Thoracic aorta (tissue), 2 donors: ENCODE measurements at regions not wholly inside any gene's neighbourhood (a gene's known extent, or its start where the extent isn't known, plus 50 kb on each side); places are given as distances from the start of the nearest gene placed in this dataset.
"Not testable (repeated sequence)": the region's sequence is repeated elsewhere in the genome, so short reads cannot be mapped to it uniquely, and the experiment has no call there.

ENCODE experiments used
- ATAC-seq: fragments of 150-250 bp; one replicate; pipeline ENCODE4 v1.8.0; 2017; ENCODE audit warnings: low read depth; ENCODE audit not compliant: insufficient number of reproducible peaks, low FRiP score
- DNase-seq: peaks from one replicate; pipeline ENCODE4 v3.0.0-alpha.2; 2020; ENCODE audit warnings: low spot score
- H3K27ac ChIP-seq, 2 donors: fragments of 200-600 bp; sonication (generic); 1 replicate in 1 of 2; 2 replicates in 1 of 2; pipeline ENCODE4 v1.5.1; 2016; ENCODE audit warnings: mild to moderate bottlenecking in 2 of 2, moderate library complexity in 2 of 2
- H3K27me3 ChIP-seq: fragments of 200-600 bp; sonication (generic); replicated peaks from 2 replicates; pipeline ENCODE4 v1.6.0; 2016; ENCODE audit warnings: mild to moderate bottlenecking; ENCODE audit not compliant: insufficient read depth
- H3K36me3 ChIP-seq: fragments of 200-600 bp; sonication (generic); one replicate; pipeline ENCODE4 v1.5.1; 2016
- H3K4me1 ChIP-seq, 2 donors: fragments of 200-600 bp; sonication (generic); 1 replicate in 1 of 2; 2 replicates in 1 of 2; pipeline versions ENCODE4 v1.5.1 to v1.6.0; 2016; ENCODE audit warnings: low read depth in 2 of 2, mild to moderate bottlenecking in 1 of 2; ENCODE audit not compliant: control insufficient read depth in 1 of 2
- H3K4me3 ChIP-seq: fragments of 200-600 bp; sonication (generic); 2 replicates; pipeline ENCODE4 v1.5.1; 2016; ENCODE audit warnings: mild to moderate bottlenecking
- H3K9me3 ChIP-seq: fragments of 200-600 bp; sonication (generic); 2 replicates; pipeline ENCODE4 v1.5.1; 2016
- CTCF ChIP-seq: fragments of 200-600 bp; sonication (generic); IDR thresholded peaks from one replicate; pipeline ENCODE4 v1.5.1; 2019; ENCODE audit warnings: antibody characterized with exemption

- H3K27ac ChIP-seq: no peak overlapping the region
- H3K27me3 ChIP-seq: no peaks in the 10 kb centered on the region
- no peak for DNase-seq
- no peak for TF ChIP-seq CTCF
- ATAC-seq: no peak
- H3K4me3 ChIP-seq: no peak overlapping the region
- H3K9me3 ChIP-seq: no peaks in the 10 kb centered on the region
- no peaks in the 10 kb centered on the region for H3K36me3 ChIP-seq
- no peaks in the 10 kb centered on the region for H3K4me1 ChIP-seq
Measured at GRCh38 chr17:43314611-43315011, 80.8 kb upstream of the RNU2-1 start.

GRCh38 chr17:43312011-43312410 is 78.2 kb upstream of the RNU2-1 start:
- DNase-seq (no peak), ATAC-seq (no peak)
- Histone ChIP-seq H3K4me1 (no peaks in the 10 kb centered on the region), H3K4me3 (no peak overlapping the region), H3K9me3 (no peaks in the 10 kb centered on the region), H3K36me3 (no peaks in the 10 kb centered on the region), H3K27me3 (no peaks in the 10 kb centered on the region), H3K27ac (no peak overlapping the region)
- no peak for TF ChIP-seq CTCF

GRCh38 chr17:43309505-43310332 is 75.9 kb upstream of the RNU2-1 start:
- no peaks in the 10 kb centered on the region for H3K27me3 ChIP-seq
- H3K4me1 ChIP-seq: no peaks in the 10 kb centered on the region
- no peak for TF ChIP-seq CTCF
- H3K27ac ChIP-seq: no peak overlapping the region
- no peak for DNase-seq
- no peak for ATAC-seq
- no peaks in the 10 kb centered on the region for H3K36me3 ChIP-seq
- H3K4me3 ChIP-seq: no peak overlapping the region
- no peaks in the 10 kb centered on the region for H3K9me3 ChIP-seq

GRCh38 chr17:43308999-43309398 is 75.2 kb upstream of the RNU2-1 start:
- no peaks in the 10 kb centered on the region for H3K9me3 ChIP-seq
- H3K27me3 ChIP-seq: no peaks in the 10 kb centered on the region
- no peak overlapping the region for H3K4me3 ChIP-seq
- H3K36me3 ChIP-seq: no peaks in the 10 kb centered on the region
- DNase-seq (no peak), ATAC-seq (no peak)
- no peak overlapping the region for H3K27ac ChIP-seq
- TF ChIP-seq CTCF: no peak
- H3K4me1 ChIP-seq: no peaks in the 10 kb centered on the region

- H3K36me3 ChIP-seq, H3K27ac ChIP-seq, H3K27me3 ChIP-seq, H3K4me3 ChIP-seq, H3K4me1 ChIP-seq, DNase-seq, ATAC-seq, H3K9me3 ChIP-seq: not testable (repeated sequence)
Measured at GRCh38 chr17:43304792-43305191, 71.0 kb upstream of the RNU2-1 start.

GRCh38 chr17:43303049-43303448 is 69.3 kb upstream of the RNU2-1 start:
- H3K36me3 ChIP-seq, H3K27me3 ChIP-seq, DNase-seq, ATAC-seq, H3K27ac ChIP-seq, H3K4me3 ChIP-seq, H3K9me3 ChIP-seq, H3K4me1 ChIP-seq: not testable (repeated sequence)

- H3K9me3 ChIP-seq, H3K4me3 ChIP-seq, H3K27me3 ChIP-seq, ATAC-seq, H3K27ac ChIP-seq, H3K4me1 ChIP-seq, H3K36me3 ChIP-seq, DNase-seq: not testable (repeated sequence)
Measured at GRCh38 chr17:43299300-43300076, 65.7 kb upstream of the RNU2-1 start.

GRCh38 chr17:43289670-43290069 is 55.9 kb upstream of the RNU2-1 start:
- not testable (repeated sequence) for H3K4me1 ChIP-seq, ATAC-seq, H3K27me3 ChIP-seq, H3K4me3 ChIP-seq, H3K36me3 ChIP-seq, H3K9me3 ChIP-seq, DNase-seq, H3K27ac ChIP-seq

DNA sequence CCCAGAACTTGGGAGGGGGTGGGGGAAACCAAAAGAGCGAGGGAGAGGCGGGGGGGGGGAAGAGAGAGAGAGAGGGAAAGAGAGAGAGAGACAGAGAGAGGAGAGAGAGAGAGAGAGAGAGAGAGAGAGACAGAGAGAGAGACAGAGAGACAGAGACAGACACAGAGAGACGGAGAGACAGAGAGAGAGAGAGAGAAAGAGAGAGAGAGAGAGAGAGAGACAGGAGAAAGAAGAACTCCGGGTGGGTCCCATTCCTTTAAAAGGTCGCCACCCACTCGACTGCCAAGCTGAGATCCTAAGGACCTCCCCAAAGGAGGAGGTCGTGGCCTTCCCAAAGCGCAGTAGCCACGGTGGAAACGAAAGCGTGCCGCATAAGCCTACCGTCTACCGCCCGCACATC is 49.8 kb upstream of the RNU2-1 start:
- H3K9me3 ChIP-seq, DNase-seq, H3K4me3 ChIP-seq, H3K27me3 ChIP-seq, H3K4me1 ChIP-seq, H3K27ac ChIP-seq, ATAC-seq, H3K36me3 ChIP-seq: not testable (repeated sequence)
